SK-N-MC (cell line): ENCODE measurements at regions not wholly inside any gene's neighbourhood (a gene's known extent, or its start where the extent isn't known, plus 50 kb on each side); places are given as distances from the start of the nearest gene placed in this dataset.

ENCODE experiments used
- EZH2 ChIP-seq: fragments of 200-600 bp; sonication (generic); IDR thresholded peaks from one replicate; pipeline ENCODE4 v1.6.1; 2017; ENCODE audit warnings: antibody characterized with exemption
- POLR2AphosphoS5 ChIP-seq: IDR thresholded peaks from 2 replicates; pipeline ENCODE4 v1.6.1; 2012; ENCODE audit warnings: mild to moderate bottlenecking, low read depth, low read length, borderline replicate concordance

DNA sequence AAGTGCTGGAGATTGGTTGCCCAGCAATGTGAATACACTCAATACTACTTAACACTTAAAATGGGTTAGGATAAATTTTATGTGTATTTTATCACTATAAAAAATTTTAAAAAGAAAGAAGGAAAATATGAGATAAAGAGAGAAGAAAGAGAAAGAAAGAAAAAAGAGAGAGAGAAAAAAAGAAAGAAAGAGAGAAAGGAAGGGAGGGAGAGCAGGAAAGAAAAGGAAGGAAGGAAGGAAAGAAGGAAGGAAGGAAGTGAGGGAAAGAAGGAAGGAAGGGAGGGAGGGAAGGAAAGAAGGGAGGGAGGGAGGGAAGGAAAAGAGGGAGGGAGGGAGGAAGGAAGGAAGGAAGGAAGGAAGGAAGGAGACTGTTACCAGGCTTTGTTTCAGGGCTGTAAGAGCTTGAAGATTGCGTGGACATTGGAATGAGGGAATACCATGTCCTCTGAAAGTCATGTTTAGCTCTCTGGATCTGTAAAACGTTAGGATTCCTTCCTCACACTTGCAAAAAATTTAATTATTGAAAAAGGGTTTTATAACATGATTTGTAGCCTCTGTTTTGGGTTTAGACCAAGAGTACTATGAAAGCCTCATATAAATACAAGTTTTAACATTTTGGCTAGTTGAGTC, 152.3 kb upstream of the DAP start:
- TF ChIP-seq POLR2AphosphoS5 (peak; percentile 53; the same call in 1 of the 2 replicates), EZH2 (no peak)
